Endodermal cell (in vitro differentiated cells): ENCODE measurements at regions not wholly inside any gene's neighbourhood (a gene's known extent, or its start where the extent isn't known, plus 50 kb on each side); places are given as distances from the start of the nearest gene placed in this dataset.

Experiments used
- DNase-seq: peaks from one replicate; pipeline ENCODE4 v3.0.0-alpha.2; 2017
- H3K27ac ChIP-seq: 2 replicates; pipeline ENCODE4 v1.5.1; 2013; ENCODE audit warnings: mild to moderate bottlenecking, low read depth, low read length, moderate library complexity
- H3K27me3 ChIP-seq: 2 replicates; pipeline ENCODE4 v1.6.1; 2013; ENCODE audit warnings: mild to moderate bottlenecking, low read length, moderate library complexity; ENCODE audit not compliant: insufficient read depth, control insufficient read depth, poor library complexity, severe bottlenecking
- H3K36me3 ChIP-seq: 2 replicates; pipeline ENCODE4 v1.7.0; 2013; ENCODE audit warnings: mild to moderate bottlenecking, low read length, moderate library complexity; ENCODE audit not compliant: control insufficient read depth, insufficient read depth
- H3K4me1 ChIP-seq: one replicate; pipeline ENCODE4 v1.7.0; 2013; ENCODE audit warnings: low read length; ENCODE audit not compliant: control insufficient read depth, insufficient read depth
- H3K4me3 ChIP-seq: 2 replicates; pipeline ENCODE4 v1.5.1; 2013; ENCODE audit warnings: mild to moderate bottlenecking, low read length, moderate library complexity
- H3K9ac ChIP-seq: 2 replicates; pipeline ENCODE4 v1.6.1; 2013; ENCODE audit warnings: mild to moderate bottlenecking, low read length, moderate library complexity; ENCODE audit not compliant: poor library complexity, severe bottlenecking; ENCODE audit errors: extremely low read depth
- H3K9me3 ChIP-seq: 2 replicates; pipeline ENCODE4 v1.6.1; 2013; ENCODE audit warnings: mild to moderate bottlenecking, low read length, moderate library complexity; ENCODE audit not compliant: control insufficient read depth
- H3K27ac Mint-ChIP-seq: 2 replicates; pipeline ENCODE4 v1.8.0; 2020; ENCODE audit warnings: mixed read lengths
- H3K27me3 Mint-ChIP-seq: 2 replicates; pipeline ENCODE4 v1.8.0; 2021; ENCODE audit warnings: mild to moderate bottlenecking, mixed read lengths; ENCODE audit not compliant: insufficient read depth
- H3K36me3 Mint-ChIP-seq: 2 replicates; pipeline ENCODE4 v1.8.0; 2020; ENCODE audit warnings: low read depth, mixed read lengths
- H3K4me1 Mint-ChIP-seq: 2 replicates; pipeline ENCODE4 v1.8.0; 2020; ENCODE audit warnings: mixed read lengths
- H3K4me3 Mint-ChIP-seq: 2 replicates; pipeline ENCODE4 v1.8.0; 2020; ENCODE audit warnings: mild to moderate bottlenecking, moderate library complexity, mixed read lengths
- H3K9me3 Mint-ChIP-seq: 2 replicates; pipeline ENCODE4 v1.8.0; 2020; ENCODE audit warnings: mild to moderate bottlenecking, mixed read lengths
- CTCF ChIP-seq: fragments of 200-600 bp; sonication (generic); conservative IDR thresholded peaks from 2 replicates; pipeline ENCODE4 v1.5.0; 2021; ENCODE audit warnings: antibody characterized with exemption, mild to moderate bottlenecking
- WGBS, 2 experiments: methylation state at CpG; one replicate each; pipeline versions ENCODE4 v1.1.5 to v1.1.7; 2013; ENCODE audit warnings: missing lambda C conversion rate in 2 of 2, mixed read lengths in 1 of 2; ENCODE audit not compliant: insufficient coverage in 1 of 2, insufficient read length in 1 of 2; 5-methylcytosine and 5-hydroxymethylcytosine counted together

- WGBS, 2 experiments, result 83% methylated on average over 1 of the region's 1 CpG; no CpG with 5 or more reads in 1 of the 2 experiments
- no peaks in the 10 kb centered on the region for H3K4me1 ChIP-seq
Observed at GRCh38 chr7:15870347-15870746, 183.9 kb upstream of the MEOX2 start.

GRCh38 chr7:15867441-15867840 is 181.0 kb upstream of the MEOX2 start:
- 91 to 92% methylated on average over 1 of the region's 1 CpG for WGBS, 2 experiments
- Histone ChIP-seq H3K36me3 (no peaks in the 10 kb centered on the region), H3K27me3 (no peaks in the 10 kb centered on the region), H3K27ac (no peak overlapping the region), H3K9ac (no peak overlapping the region), H3K9me3 (no peaks in the 10 kb centered on the region), H3K4me3 (no peak overlapping the region), H3K4me1 (no peaks in the 10 kb centered on the region)
- Mint-ChIP-seq H3K4me3 (no peak overlapping the region), H3K36me3 (no peaks in the 10 kb centered on the region), H3K27me3 (no peaks in the 10 kb centered on the region), H3K27ac (no peak overlapping the region), H3K4me1 (peaks cover 5% of the 10 kb centered on the region), H3K9me3 (no peaks in the 10 kb centered on the region)
- TF ChIP-seq CTCF, result no peak
- no peak for DNase-seq

More at GRCh38 chr7:15870347-15870746, 183.9 kb upstream of the MEOX2 start:
- no peak overlapping the region for H3K4me3 ChIP-seq
- H3K27ac ChIP-seq, result no peak overlapping the region
- Mint-ChIP-seq H3K4me1 (peaks cover 5% of the 10 kb centered on the region), H3K27me3 (no peaks in the 10 kb centered on the region), H3K9me3 (no peaks in the 10 kb centered on the region), H3K4me3 (no peak overlapping the region), H3K36me3 (no peaks in the 10 kb centered on the region), H3K27ac (no peak overlapping the region)
- DNase-seq, result no peak
- no peaks in the 10 kb centered on the region for H3K27me3 ChIP-seq
- no peak for TF ChIP-seq CTCF
- no peak overlapping the region for H3K9ac ChIP-seq
- no peaks in the 10 kb centered on the region for H3K9me3 ChIP-seq
- H3K36me3 ChIP-seq, result no peaks in the 10 kb centered on the region

- H3K36me3 ChIP-seq, result no peaks in the 10 kb centered on the region
- H3K27me3 ChIP-seq, result no peaks in the 10 kb centered on the region
- H3K4me1 ChIP-seq, result no peaks in the 10 kb centered on the region
- H3K9me3 ChIP-seq, result no peaks in the 10 kb centered on the region
- Mint-ChIP-seq H3K36me3 (no peaks in the 10 kb centered on the region), H3K4me3 (no peak overlapping the region), H3K27me3 (no peaks in the 10 kb centered on the region), H3K27ac (no peak overlapping the region), H3K9me3 (no peaks in the 10 kb centered on the region), H3K4me1 (peaks cover 5% of the 10 kb centered on the region)
- H3K4me3 ChIP-seq, result no peak overlapping the region
- no peak overlapping the region for H3K9ac ChIP-seq
- no peak for TF ChIP-seq CTCF
- H3K27ac ChIP-seq, result no peak overlapping the region
- DNase-seq, result no peak
- WGBS, 2 experiments, result 81% methylated on average over 1 of the region's 1 CpG; no CpG with 5 or more reads in 1 of the 2 experiments
Observed at GRCh38 chr7:15866753-15867152, 180.3 kb upstream of the MEOX2 start.
